ENCODE measurements at regions not wholly inside any gene's neighbourhood (a gene's known extent, or its start where the extent isn't known, plus 50 kb on each side); places are given as distances from the start of the nearest gene placed in this dataset.
"Not testable (repeated sequence)": the region's sequence is repeated elsewhere in the genome, so short reads cannot be mapped to it uniquely, and the experiment has no call there.

DNA sequence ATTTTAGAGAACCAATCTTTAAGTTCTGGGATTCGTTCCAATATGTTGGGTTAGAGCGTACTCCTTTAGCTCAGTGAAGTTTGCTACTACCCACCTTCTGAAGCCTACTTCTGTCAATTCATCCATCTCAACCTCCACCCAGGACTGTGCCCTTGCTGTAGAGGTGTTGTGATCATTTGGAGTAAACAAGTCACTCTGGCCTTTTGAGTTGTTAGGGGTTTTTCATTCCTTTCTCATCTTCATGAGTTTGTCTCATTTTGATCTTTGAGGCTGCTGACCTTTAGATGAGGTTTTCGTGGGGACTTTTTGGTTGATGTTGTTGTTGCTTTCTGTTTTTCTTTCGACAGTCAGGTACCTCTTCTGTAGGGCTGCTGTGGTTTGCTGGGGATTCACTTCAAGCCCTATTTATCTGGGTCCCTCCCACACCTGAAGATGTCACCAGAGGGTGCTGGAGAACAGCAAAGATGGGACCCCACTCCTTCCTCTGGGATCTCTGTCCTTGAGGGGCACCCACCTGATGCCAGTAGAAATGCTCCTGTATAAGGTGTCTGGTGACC, 158.4 kb downstream of the ANKRD36B start:
- H3K4me3 ChIP-seq (ENCODE audit: low read depth, low read length); DNase-seq (ENCODE audit: low read depth): not testable (repeated sequence)

DNA sequence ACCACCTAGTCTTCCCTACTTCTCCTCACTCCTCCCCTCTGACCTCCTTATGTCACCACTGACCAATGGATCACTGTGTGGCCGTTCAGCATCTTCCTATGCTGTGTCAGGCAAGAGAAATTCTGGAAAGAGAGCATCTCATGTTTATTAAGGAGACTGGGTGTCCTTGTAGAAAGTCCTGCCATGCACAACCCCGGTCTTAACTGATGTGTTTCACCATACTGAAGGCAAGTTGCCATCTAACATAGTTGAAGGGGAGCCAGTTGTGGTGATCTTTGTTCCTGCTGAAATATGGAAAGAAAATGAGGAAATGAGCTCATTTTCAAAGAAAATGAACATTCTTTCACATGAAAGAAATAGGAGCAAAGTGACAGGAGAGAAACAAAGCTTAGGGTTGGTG, 167.3 kb downstream of the ANKRD36B start:
- DNase-seq (ENCODE audit: low read depth); H3K4me3 ChIP-seq (ENCODE audit: low read depth, low read length): not testable (repeated sequence)

DNA sequence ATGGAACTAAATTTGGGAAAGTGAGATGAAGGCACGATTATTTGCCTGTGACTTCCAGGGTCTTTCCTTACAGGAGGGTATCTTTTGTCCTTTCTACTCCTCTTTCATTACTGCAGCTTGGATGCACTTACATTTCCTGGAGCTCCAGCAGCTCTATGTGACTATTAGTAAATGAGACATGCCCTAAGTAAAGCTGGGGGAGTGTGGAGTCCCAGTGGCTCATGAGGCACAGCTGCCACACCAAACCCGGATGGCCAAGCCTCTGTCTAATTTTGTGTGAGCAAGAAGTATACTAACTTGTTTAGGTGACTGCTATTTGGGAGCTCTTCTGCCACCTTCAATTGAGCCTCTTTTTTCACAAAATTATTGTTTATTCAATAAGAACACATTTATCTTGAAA, 183.3 kb downstream of the ANKRD36B start:
- not testable (repeated sequence) for H3K4me3 ChIP-seq (ENCODE audit: low read depth, low read length); DNase-seq (ENCODE audit: low read depth)

DNA sequence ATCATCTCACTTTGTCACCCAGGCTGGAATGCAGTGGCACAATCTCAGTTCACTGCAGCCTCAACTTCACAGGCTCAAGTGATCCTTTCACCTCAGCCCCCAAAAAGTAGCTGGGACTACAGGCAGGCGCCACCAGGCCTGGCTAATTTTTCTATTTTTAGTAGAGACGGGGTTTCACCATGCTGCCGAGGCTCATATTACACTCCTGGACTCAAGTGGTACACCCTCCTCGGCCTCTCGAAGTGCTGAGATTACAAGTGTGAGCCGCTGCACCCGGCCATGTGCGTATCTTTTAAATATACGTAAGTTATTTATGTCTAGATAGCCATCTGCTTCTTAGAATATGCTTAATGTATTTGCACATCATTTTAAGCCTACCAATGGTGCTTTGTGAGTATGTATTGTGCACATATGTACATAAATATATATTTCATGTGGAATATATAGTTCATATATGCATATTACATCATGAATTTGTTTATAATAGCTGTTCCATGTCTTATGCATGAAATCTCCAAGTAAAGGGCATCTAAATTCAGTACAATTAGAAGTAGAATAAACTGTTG, 184.4 kb downstream of the ANKRD36B start:
- not testable (repeated sequence) for DNase-seq (ENCODE audit: low read depth); H3K4me3 ChIP-seq (ENCODE audit: low read depth, low read length)

DNA sequence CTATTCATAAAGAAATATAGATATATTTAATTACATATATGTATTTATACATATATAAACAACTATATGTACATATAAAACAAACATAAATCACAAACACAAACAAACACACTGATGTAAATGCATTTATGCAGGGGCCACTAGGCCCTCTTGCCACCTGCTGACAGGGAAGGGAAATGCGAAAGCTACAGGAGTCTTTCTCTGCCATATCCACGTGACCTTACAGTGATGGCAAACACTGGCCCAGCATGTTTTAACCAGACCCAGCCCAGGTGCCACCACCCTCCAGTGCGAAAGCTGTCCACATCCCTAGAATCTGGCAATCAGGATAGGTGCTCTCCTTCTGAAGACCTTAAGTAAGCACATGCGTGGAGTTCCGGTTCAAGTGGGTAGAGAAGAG, 187.0 kb downstream of the ANKRD36B start:
- not testable (repeated sequence) for DNase-seq (ENCODE audit: low read depth); H3K4me3 ChIP-seq (ENCODE audit: low read depth, low read length)

DNA sequence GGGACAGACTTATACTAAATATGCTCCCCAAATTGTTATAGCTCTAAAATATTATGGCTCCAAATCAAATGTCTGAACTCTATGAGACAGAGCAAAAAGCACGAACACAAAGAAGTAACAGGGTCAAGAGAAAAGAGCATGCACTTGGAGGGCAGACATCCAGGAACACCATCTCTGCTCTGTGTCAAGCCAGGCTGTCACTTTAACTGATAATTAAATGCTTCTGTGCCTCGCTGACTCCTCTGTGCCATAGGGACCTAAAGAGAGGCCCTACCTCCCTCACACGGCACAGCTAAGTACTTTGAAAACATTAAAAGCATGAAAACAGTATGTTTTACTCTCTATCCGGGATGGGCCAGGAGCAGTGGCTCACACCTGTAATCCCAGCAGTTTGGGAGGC, 194.0 kb downstream of the ANKRD36B start:
- H3K4me3 ChIP-seq (ENCODE audit: low read depth, low read length); DNase-seq (ENCODE audit: low read depth): not testable (repeated sequence)

DNA sequence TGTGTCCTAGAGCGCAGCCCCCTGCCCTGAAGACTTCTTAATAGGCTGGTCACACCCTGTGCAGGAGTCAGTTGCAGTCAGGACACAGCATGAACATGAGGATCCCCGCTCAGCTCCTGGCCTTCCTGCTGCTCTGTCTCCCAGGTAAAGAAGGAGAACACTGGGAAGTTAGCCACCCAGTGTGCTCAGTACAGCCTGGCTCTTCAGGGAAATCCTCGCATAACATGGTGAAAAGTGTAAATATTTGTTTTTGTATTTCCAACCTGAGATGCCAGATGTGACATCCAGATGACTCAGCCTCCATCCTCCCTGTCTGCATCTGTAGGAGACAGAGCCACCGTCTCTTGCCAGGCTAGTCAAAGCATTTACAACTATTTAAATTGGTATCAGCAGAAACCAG, 203.9 kb downstream of the ANKRD36B start:
- H3K4me3 ChIP-seq (ENCODE audit: low read depth, low read length); DNase-seq (ENCODE audit: low read depth): not testable (repeated sequence)

DNA sequence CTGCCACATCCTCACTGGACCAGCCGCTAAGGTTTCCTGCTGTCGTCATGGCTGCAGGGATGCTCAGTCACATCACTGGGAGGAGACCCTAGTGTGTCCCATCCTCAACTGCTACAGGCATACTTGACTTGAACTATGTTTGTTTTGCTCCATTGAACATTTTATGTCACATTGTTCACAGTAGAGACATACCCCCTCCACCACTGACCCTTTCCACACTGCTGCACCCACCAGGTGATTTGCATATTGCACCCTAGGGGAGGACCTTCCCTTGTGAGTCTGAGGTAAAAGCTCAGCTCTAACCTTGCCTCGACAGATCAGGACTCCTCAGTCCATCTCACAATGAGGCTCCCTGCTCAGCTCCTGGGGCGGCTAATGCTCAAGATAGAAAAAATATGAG, 213.8 kb downstream of the ANKRD36B start:
- H3K4me3 ChIP-seq (ENCODE audit: low read depth, low read length); DNase-seq (ENCODE audit: low read depth): not testable (repeated sequence)

DNA sequence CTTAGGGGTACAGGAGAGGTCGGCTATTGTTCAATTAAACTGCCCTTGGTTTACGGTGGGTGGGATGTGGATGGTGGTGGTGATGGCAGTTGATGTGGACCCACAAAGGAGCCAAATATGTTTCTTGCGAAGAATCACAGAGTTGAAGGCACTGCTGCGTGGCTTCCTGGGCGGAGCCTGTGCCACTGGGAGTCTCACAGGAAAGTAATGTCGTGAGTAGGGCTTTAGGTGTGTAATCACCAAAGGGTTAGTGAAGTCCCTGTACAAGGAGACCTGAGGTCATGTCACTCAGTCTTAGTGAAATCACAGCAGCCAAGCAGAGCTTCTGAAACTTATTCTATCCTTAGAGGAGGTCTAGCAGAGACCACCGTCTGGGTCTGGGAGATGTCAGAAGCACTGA, 215.3 kb downstream of the ANKRD36B start:
- H3K4me3 ChIP-seq (ENCODE audit: low read depth, low read length); DNase-seq (ENCODE audit: low read depth): not testable (repeated sequence)

DNA sequence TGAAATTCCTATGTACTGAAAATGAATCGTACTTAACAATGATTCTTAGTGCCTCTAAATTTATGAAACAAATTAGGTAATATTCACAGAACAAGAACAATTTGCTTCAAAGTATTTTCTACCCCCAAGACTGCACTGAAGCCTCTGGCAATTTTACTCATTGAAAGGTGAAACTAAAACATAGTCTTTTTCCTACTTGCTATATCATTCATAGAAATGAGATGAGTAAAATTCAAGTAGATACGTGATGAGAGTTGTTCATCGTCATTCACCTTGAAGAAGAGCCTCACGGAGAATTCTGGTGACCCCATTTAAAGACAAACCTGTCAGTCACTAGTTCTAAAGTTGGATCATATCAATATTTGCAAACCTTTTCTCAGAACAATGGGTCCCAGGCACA, 226.5 kb downstream of the ANKRD36B start:
- not testable (repeated sequence) for DNase-seq (ENCODE audit: low read depth)

DNA sequence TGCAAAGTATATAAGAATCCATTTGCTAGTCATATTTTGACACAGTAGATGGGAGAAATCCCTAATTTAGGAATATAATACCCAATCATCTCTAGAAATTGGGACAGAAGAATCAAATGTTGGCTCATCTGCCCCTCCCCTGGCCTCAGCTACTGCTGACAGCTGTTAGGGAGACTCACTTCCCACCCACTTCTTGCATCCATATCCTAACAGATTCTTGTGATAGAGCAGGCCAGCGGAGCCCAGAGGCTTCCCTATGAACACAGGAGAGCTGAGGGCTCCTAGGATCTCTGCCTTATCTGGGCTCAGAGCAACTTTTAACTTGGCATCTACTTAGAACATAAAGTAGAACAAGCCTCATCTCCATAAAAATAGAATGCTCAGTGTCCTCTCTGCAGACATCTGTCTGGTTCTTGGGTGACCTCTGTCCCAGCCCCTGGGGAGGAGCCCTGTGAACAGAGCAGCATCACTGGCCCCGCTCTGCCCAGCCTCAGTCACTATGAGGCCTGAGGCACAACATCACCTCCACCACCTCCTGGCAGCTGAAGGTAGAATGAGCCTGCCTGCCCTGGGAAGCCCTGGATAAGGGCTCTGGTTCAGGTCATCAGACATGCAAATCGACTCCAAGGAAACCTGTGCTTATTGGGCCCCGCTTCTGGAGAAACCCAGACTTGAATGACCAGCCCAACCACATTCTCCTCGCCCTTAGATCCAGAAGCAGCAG, 229.7 kb downstream of the ANKRD36B start:
- TF ChIP-seq, protein P1, sequence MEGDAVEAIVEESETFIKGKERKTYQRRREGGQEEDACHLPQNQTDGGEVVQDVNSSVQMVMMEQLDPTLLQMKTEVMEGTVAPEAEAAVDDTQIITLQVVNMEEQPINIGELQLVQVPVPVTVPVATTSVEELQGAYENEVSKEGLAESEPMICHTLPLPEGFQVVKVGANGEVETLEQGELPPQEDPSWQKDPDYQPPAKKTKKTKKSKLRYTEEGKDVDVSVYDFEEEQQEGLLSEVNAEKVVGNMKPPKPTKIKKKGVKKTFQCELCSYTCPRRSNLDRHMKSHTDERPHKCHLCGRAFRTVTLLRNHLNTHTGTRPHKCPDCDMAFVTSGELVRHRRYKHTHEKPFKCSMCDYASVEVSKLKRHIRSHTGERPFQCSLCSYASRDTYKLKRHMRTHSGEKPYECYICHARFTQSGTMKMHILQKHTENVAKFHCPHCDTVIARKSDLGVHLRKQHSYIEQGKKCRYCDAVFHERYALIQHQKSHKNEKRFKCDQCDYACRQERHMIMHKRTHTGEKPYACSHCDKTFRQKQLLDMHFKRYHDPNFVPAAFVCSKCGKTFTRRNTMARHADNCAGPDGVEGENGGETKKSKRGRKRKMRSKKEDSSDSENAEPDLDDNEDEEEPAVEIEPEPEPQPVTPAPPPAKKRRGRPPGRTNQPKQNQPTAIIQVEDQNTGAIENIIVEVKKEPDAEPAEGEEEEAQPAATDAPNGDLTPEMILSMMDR (IDR thresholded peaks at IDR 0.05; ENCODE audit: insufficient read depth, low read depth, low read length), result no peak
- no peak overlapping the region for H3K4me3 ChIP-seq (ENCODE audit: low read depth, low read length)
- no peak for DNase-seq (ENCODE audit: low read depth)

More for the DNA sequence above, 226.5 kb downstream of the ANKRD36B start:
- H3K4me3 ChIP-seq (ENCODE audit: low read depth, low read length), result not testable (repeated sequence)

DNA sequence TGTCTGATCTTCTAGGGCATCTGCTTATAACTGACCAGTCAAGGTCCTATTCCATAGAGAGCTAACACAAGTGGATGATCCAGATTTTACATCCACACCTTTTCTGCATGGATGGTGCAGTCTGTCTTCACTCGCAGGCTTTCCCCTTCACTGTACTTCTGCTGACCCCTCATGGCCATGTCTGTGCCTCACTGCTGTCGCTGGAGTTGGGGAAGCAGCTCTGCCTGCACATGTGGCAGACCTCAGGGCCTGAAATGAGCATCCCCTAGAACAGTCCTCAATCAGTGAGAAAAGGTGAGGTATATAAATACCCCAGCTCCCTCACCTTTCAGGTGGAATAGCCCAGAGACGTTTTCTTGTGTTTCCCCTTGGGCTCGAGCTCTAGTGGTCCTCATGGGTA, 233.8 kb downstream of the ANKRD36B start:
- DNase-seq (ENCODE audit: low read depth), result no peak
- TF ChIP-seq, protein P1 (IDR thresholded peaks at IDR 0.05; ENCODE audit: insufficient read depth, low read depth, low read length), result no peak
- H3K4me3 ChIP-seq (ENCODE audit: low read depth, low read length), result no peak overlapping the region

All from fibroblast of villous mesenchyme (primary cell).